NOMO-1 treated with dmso at 0.1 percent for 144 hours (cell line): ENCODE measurements at regions not wholly inside any gene's neighbourhood (a gene's known extent, or its start where the extent isn't known, plus 50 kb on each side); places are given as distances from the start of the nearest gene placed in this dataset.

ENCODE experiments used
- DNase-seq: peaks from one replicate; lab custom pipeline; 2025; ENCODE audit not compliant: unreplicated experiment; lab: John Stamatoyannopoulos, UW

DNA sequence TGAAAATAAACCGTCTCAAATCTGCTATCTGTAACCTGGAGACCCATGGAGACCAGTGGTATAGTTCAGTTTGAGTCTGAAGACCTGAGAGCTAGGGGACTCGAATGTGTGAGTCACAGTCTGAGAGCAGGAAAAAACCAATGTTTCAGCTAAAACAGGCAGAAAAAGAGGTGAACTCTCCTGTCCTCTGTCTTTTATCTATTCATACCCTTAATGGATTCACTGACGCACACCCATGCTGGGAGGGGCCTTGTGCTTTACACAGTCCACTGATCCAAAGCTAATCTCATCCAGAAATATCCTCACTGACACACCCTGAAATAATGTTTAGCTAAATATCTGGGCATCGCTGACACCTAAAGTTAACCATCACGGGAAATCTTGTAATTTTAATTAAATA, 297.9 kb downstream of the GPM6A start:
- DNase-seq = no peak

- DNase-seq = no peak
Observed at GRCh38 chr4:175530655-175531054, 281.4 kb downstream of the GPM6A start.

GRCh38 chr4:175531405-175532091, 280.5 kb downstream of the GPM6A start:
- DNase-seq = no peak

GRCh38 chr4:175536852-175537453, 275.1 kb downstream of the GPM6A start:
- peak; percentile 3 for DNase-seq

DNA sequence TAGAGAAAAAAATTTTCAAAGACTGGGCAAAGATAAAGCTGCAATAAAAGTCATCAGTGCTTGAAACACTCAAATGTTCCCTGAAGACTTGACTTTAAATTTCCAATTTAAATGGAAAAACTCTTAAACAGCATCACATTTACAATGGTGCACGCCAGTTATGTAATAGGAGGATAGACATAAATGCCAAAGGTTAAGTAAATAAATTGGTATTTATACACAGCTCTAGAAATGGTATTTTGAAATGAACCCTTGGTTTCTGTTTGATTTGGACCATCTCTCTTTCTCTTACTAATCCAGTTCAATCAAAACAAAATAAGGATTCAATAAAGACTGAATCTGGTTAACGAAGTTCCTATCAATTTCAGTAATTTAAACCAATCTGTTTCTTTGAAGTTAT, 272.6 kb downstream of the GPM6A start:
- DNase-seq = no peak

- DNase-seq = no peak
Observed at GRCh38 chr4:175540151-175540550, 271.9 kb downstream of the GPM6A start.

DNA sequence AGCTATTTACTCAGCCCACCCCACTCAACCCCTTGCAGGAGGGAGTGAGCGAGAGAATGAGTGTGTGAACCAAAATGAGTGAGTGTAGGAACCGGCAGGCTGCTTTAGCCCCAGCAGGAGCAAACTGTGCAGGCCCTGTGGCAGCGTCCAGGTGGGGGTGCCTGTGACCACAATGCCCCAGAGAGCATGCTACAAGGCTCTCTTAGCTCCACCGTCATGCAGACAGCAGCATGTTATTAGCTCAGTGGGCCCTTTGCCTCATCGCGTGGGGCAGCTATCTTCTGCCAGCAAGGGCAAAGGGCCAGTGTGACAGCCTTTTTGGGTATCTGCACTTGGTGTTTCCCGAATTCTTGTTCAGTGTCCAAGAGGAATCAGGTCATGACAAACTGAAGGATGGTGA, 271.3 kb downstream of the GPM6A start:
- DNase-seq = no peak

- DNase-seq = no peak
Observed at GRCh38 chr4:175542786-175543185, 269.3 kb downstream of the GPM6A start.

- DNase-seq = no peak
Observed at GRCh38 chr4:175559126-175559525, 252.9 kb downstream of the GPM6A start.

GRCh38 chr4:175559526-175559925, 252.5 kb downstream of the GPM6A start:
- DNase-seq = no peak

GRCh38 chr4:175560604-175561003, 251.5 kb downstream of the GPM6A start:
- DNase-seq = no peak

GRCh38 chr4:175561696-175562095, 250.4 kb downstream of the GPM6A start:
- DNase-seq = no peak

DNA sequence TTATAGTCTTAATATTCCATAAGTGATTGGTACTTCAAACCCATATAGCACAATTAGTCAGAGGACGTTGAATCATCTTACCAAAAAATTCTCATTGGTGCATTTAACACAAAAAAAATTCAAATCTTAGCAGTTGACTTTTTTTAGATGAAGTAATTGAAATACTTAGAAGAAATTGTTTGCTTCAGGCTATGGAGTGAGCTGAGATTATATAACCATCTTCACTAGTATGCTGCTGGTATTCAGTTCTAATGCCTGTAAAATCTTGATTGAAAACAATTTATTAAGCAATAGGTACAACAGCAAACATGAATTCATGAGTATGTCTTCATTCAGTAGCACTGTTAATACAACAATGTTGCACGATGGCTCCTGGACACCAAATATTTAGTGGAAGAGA, 250.0 kb downstream of the GPM6A start:
- DNase-seq = no peak

- DNase-seq = no peak
Observed at GRCh38 chr4:175562542-175562941, 249.5 kb downstream of the GPM6A start.
